ENCODE measurements at regions not wholly inside any gene's neighbourhood (a gene's known extent, or its start where the extent isn't known, plus 50 kb on each side); places are given as distances from the start of the nearest gene placed in this dataset.

DNA sequence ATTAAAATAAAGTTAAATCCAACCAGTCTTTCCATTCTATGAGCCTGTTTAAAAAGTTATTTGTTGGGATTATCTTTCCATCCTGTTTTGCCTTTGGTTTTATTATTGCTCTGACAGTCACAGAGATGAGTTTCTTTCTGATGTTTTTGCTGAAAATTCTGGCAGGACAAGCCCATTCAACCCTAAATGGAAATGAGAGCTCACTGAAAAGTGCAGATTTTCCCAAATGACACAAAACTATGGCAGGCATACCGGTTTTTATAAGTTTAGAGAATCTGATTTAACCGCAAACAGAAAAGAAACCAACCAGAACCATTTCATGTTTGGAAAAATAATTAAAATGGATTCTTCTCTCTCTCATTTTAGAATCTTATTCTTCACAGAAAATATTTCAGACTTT, 238.1 kb upstream of the SGO1 start:
- H3K27me3 Mint-ChIP-seq (ENCODE audit: unreplicated experiment) = no peaks in the 10 kb centered on the region
- no peak for DNase-seq
- no peak overlapping the region for H3K4me3 Mint-ChIP-seq (ENCODE audit: unreplicated experiment)
- TF ChIP-seq, protein P1, sequence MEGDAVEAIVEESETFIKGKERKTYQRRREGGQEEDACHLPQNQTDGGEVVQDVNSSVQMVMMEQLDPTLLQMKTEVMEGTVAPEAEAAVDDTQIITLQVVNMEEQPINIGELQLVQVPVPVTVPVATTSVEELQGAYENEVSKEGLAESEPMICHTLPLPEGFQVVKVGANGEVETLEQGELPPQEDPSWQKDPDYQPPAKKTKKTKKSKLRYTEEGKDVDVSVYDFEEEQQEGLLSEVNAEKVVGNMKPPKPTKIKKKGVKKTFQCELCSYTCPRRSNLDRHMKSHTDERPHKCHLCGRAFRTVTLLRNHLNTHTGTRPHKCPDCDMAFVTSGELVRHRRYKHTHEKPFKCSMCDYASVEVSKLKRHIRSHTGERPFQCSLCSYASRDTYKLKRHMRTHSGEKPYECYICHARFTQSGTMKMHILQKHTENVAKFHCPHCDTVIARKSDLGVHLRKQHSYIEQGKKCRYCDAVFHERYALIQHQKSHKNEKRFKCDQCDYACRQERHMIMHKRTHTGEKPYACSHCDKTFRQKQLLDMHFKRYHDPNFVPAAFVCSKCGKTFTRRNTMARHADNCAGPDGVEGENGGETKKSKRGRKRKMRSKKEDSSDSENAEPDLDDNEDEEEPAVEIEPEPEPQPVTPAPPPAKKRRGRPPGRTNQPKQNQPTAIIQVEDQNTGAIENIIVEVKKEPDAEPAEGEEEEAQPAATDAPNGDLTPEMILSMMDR (IDR thresholded peaks at IDR 0.05; ENCODE audit: partially characterized antibody, unreplicated experiment) = no peak
- no peaks in the 10 kb centered on the region for H3K36me3 Mint-ChIP-seq (ENCODE audit: unreplicated experiment)
- H3K4me1 Mint-ChIP-seq (ENCODE audit: low read depth, unreplicated experiment) = no peaks in the 10 kb centered on the region
- no peaks in the 10 kb centered on the region for H3K9me3 Mint-ChIP-seq (ENCODE audit: unreplicated experiment)
- no peak overlapping the region for H3K27ac Mint-ChIP-seq (ENCODE audit: unreplicated experiment)

DNA sequence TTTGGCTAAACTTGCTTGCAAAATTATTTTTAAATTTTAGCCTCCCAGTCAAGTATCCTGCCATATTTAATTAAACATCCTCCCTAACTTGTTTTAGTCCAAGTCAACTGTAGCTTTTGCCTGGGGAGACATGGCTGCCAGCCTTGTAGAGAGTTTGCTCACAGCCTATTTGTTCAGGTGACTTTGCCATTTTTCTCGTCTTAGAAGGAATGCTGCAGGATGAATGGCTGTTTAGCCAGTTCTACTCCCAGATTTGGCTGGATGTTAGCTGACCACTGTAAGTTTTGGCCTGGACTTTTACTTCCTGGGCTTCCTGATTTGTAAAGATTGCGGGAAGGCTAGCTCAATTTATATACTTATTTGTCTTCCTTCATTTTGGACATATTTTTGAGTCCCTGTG, 236.4 kb upstream of the SGO1 start:
- no peaks in the 10 kb centered on the region for H3K27me3 Mint-ChIP-seq (ENCODE audit: unreplicated experiment)
- DNase-seq = no peak
- H3K27ac Mint-ChIP-seq (ENCODE audit: unreplicated experiment) = no peak overlapping the region
- no peaks in the 10 kb centered on the region for H3K9me3 Mint-ChIP-seq (ENCODE audit: unreplicated experiment)
- H3K36me3 Mint-ChIP-seq (ENCODE audit: unreplicated experiment) = no peaks in the 10 kb centered on the region
- H3K4me3 Mint-ChIP-seq (ENCODE audit: unreplicated experiment) = no peak overlapping the region
- TF ChIP-seq, protein P1 (IDR thresholded peaks at IDR 0.05; ENCODE audit: partially characterized antibody, unreplicated experiment) = no peak
- H3K4me1 Mint-ChIP-seq (ENCODE audit: low read depth, unreplicated experiment) = peaks cover 4% of the 10 kb centered on the region

DNA sequence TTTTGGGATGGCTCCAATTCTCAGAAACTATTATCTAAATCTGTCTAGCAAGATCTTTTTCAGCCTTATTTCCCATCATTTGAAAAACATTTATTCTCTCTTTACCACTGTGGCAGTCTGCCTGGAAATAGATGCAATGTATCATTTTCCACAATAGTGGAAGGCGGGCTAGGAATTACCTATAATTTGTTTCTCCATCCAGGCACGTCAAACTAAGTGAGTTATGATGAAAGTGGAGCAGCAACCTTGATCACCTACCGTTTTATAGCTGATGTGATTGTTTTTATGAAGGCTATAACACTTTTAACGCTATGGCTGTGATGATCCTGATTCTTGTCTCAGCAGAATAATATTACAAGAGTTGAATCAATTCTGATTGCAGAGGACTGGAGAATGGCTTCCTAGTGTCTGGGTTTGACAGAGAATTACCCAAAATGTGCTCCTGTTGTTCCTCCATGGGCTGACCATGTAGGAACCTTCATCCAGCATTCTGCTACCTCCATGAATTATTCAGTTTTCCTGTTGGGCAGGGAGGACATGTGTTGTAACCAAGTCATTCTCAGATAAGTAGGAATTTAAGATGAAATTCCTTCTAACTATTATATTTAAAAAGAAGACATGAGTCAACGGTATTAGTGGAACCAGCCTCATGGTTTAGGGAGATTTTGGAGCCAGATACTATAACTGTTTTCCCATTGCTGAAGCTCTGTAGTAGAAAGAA, 231.5 kb upstream of the SGO1 start:
- no peaks in the 10 kb centered on the region for H3K9me3 Mint-ChIP-seq (ENCODE audit: unreplicated experiment)
- H3K4me3 Mint-ChIP-seq (ENCODE audit: unreplicated experiment) = no peak overlapping the region
- no peak for DNase-seq
- no peak overlapping the region for H3K27ac Mint-ChIP-seq (ENCODE audit: unreplicated experiment)
- peaks cover 4% of the 10 kb centered on the region for H3K4me1 Mint-ChIP-seq (ENCODE audit: low read depth, unreplicated experiment)
- H3K36me3 Mint-ChIP-seq (ENCODE audit: unreplicated experiment) = no peaks in the 10 kb centered on the region
- TF ChIP-seq, protein P1 (IDR thresholded peaks at IDR 0.05; ENCODE audit: partially characterized antibody, unreplicated experiment) = no peak
- H3K27me3 Mint-ChIP-seq (ENCODE audit: unreplicated experiment) = no peaks in the 10 kb centered on the region

DNA sequence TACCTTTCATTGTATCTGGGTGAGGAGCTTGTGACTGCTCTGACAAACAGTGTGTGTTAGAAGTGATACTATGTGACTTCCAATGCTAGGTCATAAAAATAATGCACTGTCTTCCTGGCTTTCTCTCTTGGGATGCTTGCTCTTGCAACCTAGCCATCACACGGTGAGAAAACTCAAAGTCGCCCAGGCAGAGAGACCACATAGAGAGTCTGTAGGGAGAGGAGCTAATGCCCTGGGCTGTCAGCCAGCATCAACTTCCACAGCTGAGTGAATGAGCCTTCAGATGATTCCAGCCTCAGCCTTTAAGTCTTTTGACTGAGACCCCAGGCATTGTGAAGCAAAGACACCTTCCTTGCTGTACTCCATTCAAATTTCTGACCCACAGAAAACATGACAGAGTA, 220.6 kb upstream of the SGO1 start:
- Mint-ChIP-seq H3K9me3 (ENCODE audit: unreplicated experiment) (no peaks in the 10 kb centered on the region), H3K27ac (ENCODE audit: unreplicated experiment) (no peak overlapping the region), H3K4me3 (ENCODE audit: unreplicated experiment) (no peak overlapping the region), H3K4me1 (ENCODE audit: low read depth, unreplicated experiment) (peaks cover 17% of the 10 kb centered on the region), H3K36me3 (ENCODE audit: unreplicated experiment) (no peaks in the 10 kb centered on the region), H3K27me3 (ENCODE audit: unreplicated experiment) (no peaks in the 10 kb centered on the region)
- DNase-seq = no peak
- TF ChIP-seq, protein P1 (IDR thresholded peaks at IDR 0.05; ENCODE audit: partially characterized antibody, unreplicated experiment) = no peak

DNA sequence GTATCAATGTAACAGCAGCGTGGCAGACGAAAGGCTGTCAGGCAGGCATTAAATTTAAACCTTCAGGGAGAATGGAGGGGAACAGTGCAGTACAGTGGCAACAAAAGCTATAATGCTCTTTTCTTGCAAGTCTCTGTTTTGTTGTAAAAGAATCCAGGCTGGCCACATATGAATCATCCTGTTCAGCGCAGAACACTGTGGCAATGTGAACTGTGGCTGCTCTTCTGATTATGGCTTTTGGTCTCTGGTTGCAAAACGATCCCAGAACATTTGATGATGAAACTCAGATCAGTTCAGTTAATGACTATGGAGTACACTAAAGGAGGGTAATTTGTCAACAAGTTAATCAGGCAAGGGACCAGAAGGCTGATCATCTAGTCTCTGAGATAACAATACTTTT, 219.7 kb upstream of the SGO1 start:
- TF ChIP-seq, protein P1 (IDR thresholded peaks at IDR 0.05; ENCODE audit: partially characterized antibody, unreplicated experiment) = no peak
- Mint-ChIP-seq H3K4me3 (ENCODE audit: unreplicated experiment) (no peak overlapping the region), H3K27me3 (ENCODE audit: unreplicated experiment) (no peaks in the 10 kb centered on the region), H3K36me3 (ENCODE audit: unreplicated experiment) (no peaks in the 10 kb centered on the region), H3K4me1 (ENCODE audit: low read depth, unreplicated experiment) (peaks cover 17% of the 10 kb centered on the region), H3K9me3 (ENCODE audit: unreplicated experiment) (no peaks in the 10 kb centered on the region), H3K27ac (ENCODE audit: unreplicated experiment) (no peak overlapping the region)
- no peak for DNase-seq

Data from glutamatergic neuron (in vitro differentiated cells).